Neural progenitor cell (in vitro differentiated cells): ENCODE measurements at regions not wholly inside any gene's neighbourhood (a gene's known extent, or its start where the extent isn't known, plus 50 kb on each side); places are given as distances from the start of the nearest gene placed in this dataset.

Experiments used
- EZH2phosphoT487 ChIP-seq: fragments of 200-600 bp; sonication (generic); IDR thresholded peaks from 2 replicates; pipeline ENCODE4 v1.6.1; 2017; ENCODE audit warnings: antibody characterized with exemption
- TF ChIP-seq, protein P1 (sequence below): fragments of 200-600 bp; sonication (generic); IDR thresholded peaks from 2 replicates; pipeline ENCODE4 v1.5.1; 2017; ENCODE audit warnings: antibody characterized with exemption, mild to moderate bottlenecking

DNA sequence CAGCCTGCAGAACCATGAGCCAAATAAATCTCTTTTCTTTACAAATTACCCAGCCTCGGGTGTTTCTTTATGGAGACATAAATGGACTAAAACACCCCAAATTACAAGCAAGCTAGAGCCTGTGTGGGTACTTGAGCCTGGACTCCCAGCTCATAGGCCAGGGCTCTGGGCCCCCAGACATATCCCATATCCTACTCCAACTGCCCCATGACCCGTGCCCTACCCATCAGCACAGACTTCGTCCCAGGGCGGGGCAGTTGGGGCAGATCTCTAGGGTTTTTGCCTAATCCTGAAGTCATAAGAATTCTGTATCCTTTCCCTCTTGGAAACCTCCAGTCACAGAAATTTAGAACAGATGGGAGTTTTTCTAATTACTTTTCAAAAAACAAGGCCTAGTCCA is 90.7 kb downstream of the DDX1 start:
- TF ChIP-seq, protein P1, sequence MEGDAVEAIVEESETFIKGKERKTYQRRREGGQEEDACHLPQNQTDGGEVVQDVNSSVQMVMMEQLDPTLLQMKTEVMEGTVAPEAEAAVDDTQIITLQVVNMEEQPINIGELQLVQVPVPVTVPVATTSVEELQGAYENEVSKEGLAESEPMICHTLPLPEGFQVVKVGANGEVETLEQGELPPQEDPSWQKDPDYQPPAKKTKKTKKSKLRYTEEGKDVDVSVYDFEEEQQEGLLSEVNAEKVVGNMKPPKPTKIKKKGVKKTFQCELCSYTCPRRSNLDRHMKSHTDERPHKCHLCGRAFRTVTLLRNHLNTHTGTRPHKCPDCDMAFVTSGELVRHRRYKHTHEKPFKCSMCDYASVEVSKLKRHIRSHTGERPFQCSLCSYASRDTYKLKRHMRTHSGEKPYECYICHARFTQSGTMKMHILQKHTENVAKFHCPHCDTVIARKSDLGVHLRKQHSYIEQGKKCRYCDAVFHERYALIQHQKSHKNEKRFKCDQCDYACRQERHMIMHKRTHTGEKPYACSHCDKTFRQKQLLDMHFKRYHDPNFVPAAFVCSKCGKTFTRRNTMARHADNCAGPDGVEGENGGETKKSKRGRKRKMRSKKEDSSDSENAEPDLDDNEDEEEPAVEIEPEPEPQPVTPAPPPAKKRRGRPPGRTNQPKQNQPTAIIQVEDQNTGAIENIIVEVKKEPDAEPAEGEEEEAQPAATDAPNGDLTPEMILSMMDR = no peak
- no peak for TF ChIP-seq EZH2phosphoT487
